ENCODE measurements at regions not wholly inside any gene's neighbourhood (a gene's known extent, or its start where the extent isn't known, plus 50 kb on each side); places are given as distances from the start of the nearest gene placed in this dataset.
"Not testable (repeated sequence)": the region's sequence is repeated elsewhere in the genome, so short reads cannot be mapped to it uniquely, and the experiment has no call there.

- no peak for DNase-seq
Observed at GRCh38 chr10:131531265-131532190, 220.0 kb upstream of the TCERG1L start.

DNA sequence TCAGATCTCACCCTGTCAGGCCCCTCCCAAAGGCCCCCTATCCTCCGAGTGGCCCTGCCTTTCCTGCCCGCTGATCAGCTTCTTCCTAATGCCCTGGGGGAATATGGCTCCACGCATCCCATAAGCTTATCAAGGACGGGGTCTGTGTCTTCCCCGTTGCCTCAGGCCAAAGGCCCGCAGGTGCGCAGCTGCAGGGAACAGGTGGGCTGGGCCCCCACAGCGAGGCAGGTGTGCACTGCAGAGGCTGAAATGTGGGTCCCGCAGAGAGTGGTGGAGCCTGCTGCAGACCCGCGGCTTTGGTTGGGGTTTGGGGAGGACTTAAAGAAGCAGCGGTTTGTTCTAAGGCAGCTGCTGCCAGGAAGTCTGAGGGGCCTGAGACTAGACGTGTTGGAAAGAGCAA lies 220.8 kb upstream of the TCERG1L start:
- DNase-seq, result no peak

- DNase-seq, result no peak
Observed at GRCh38 chr10:131532745-131533341, 221.3 kb upstream of the TCERG1L start.

DNA sequence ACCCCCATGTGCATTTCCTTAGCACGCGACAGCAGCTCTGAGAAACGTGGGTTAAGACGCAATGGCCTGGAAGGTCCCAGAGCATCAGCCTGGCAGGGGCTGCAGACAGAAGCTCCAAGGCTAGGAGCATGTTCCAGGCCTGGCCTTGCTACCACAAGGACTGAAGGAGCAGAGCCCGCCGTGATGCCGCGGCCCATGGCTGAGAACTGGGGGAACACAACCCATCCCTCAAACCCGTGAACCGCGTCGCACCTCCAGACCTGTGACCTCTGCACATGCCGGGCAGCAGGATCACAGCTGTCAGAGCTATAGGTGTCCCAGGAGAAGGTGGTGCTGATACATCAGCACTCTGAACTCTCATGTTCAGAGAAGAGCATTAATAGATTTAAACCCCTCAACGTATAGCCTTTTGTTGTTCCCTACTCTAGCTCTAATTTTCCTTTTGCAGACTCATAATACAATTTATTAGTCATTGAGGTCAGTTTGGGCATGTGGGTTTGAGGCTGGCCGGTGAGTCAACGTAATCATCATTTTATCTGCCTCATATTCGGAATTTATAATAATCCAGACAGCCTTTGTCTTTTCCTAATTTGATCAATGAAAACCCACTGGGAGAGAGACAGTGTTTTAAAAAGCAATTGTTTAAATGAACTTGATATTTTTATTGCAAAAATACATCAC lies 222.5 kb upstream of the TCERG1L start:
- no peak for DNase-seq

- DNase-seq, result no peak
Observed at GRCh38 chr10:131534836-131535235, 223.3 kb upstream of the TCERG1L start.

DNA sequence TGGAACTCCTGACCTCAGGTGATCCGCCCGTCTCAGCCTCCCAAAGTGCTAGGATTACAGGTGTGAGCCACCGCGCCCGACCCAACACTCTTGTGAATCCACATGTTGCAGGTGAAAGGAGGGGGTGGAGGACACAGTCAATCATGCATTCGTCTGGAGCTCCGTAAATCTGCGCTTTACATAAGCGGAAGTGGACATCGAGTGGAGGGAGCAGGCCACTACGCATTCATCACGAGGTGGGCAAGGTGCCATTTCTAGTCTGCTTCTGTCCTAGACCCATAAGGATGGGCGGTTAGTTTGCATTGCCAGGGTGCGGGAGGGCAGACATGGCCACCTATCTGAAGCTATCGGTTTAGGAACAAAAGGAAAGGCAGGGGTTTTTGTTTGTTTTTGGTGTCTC lies 225.2 kb upstream of the TCERG1L start:
- peak in 1 of 3 donors; percentile 19 for DNase-seq

DNA sequence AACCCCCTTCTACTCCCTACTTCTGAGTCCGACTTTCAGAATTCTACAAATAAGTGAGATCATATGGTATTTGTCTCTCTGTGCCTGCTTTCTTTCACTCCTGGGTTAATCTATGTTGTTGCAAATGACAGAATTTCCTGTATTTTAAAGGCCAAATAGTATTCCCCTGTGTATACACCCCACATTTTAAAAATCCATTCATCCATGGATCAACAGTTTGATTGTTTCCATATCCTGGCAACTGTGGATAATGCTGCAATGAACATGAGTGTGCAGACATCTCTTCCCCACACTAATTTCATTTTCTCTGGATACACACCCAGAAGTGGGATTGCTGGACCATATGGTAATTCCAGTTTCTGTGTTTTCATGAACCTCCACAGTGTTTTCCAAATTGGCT lies 225.8 kb upstream of the TCERG1L start:
- DNase-seq, result peak in 2 of 3 donors; percentile 51 to 69

DNA sequence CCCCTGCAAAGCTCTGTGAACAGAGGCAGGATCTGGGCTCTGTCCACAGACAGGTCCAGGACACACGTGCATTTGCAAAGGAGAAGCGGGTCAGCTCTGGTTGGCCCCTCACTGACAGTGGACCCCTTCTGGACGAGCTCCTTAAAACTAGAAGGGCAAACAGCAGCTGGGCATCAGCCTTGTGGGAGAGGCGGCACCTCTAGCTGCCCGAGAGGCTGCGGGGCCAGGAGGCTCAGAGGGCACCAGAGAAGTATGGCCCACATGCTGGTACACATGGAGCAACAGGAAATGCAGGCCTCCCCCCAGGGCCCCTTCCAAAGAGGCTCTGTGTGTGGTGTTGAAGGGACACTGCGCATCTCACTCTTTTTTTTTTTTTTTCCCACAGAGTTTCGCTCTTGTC lies 233.0 kb upstream of the TCERG1L start:
- no peak for DNase-seq

DNA sequence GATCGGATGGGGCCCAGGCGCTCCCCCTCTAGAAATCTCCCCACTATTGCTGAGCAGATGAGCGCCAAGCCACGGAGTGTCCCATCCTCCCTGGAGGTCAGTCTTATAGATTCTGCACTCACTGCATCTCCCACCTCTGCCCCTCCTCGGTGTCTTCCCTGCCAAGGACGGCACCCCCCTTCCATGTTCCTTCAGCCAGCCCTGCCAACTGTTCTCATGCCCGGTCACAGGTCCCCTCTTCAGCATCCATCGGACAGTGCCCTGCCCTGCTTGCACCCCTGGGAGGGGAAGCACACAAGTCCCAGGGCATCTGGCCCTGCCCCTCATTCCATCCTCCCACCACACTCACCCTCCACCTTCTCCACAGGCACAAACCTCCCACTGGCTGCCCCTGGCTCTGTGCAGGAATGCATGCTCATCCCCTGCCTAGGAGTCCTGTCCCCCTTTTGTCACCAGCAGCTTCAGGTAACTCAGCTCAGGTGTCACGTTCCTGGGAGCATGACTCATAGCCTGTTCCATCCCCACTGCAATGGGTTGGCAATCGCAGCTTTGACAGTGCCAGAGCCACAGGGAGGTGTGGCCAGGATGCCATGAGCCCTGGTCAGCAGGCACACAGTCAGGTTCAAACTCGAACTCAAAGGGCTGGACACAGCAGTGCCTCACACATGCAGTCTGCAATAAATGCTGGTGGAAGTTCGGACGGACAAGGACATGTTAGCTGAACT lies 234.7 kb upstream of the TCERG1L start:
- DNase-seq, result no peak

- no peak for DNase-seq
Observed at GRCh38 chr10:131547129-131547799, 235.7 kb upstream of the TCERG1L start.

GRCh38 chr10:131548176-131548575 lies 236.7 kb upstream of the TCERG1L start:
- no peak for DNase-seq

DNA sequence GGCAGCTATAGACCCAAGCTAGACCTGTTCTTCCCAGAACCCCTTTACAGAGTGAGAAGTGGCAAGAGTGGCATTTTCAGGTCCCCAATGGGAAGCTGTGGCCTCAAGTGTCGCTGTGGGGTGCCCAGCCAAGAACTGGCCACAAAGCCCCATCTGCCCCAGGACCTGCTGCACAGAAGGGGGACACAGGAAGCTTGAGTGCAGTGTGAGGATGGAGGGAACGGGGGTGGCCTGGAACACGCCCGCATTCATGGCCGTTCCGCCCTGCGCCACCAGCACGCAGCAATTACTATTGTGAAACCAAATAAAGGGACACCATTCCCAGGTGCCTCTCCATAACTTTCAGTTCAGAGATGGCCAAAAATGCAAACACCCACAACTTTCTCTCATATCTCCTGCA lies 237.6 kb upstream of the TCERG1L start:
- no peak for DNase-seq

DNA sequence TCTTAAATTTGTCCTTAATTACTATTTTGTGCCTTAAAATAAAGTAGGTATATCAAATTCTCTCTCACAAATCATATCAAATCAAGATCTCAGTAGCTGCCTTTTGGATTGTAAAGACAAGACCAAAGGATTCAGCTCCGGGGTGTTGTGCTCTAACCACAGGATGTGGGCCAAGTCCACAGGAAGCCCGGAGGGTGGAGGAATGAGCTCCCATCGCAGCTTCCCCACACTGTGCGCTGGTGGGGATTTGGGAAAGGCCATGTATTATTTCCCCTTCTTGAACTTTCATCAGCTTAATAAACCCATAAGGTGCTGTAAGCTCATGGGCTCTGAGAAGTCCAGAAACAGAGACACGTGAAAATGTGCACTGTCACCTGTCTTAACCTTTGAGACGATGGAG lies 241.6 kb upstream of the TCERG1L start:
- DNase-seq, result no peak

- DNase-seq, result no peak
Observed at GRCh38 chr10:131553581-131553980, 242.1 kb upstream of the TCERG1L start.

DNA sequence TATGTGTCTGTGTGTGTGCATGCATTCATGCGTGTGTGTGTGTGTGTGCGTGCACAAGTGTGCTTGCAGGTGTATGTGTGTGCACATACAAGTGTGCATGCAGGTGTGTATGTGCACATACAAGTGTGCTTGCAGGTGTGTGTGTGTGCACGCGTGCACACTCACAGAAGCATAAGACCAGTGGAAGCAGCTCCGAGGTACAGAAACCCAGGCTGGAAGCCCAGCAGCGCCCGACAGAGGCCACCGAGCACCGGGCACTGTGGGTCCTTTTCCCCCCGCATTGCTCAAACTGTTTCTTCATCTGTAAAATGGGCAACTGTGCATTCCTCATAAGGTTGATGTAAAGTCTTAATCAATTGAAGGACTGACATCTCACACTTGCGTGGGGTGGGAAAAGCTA lies 243.3 kb upstream of the TCERG1L start:
- DNase-seq, result no peak

- DNase-seq, result no peak
Observed at GRCh38 chr10:131555406-131555805, 243.9 kb upstream of the TCERG1L start.

DNA sequence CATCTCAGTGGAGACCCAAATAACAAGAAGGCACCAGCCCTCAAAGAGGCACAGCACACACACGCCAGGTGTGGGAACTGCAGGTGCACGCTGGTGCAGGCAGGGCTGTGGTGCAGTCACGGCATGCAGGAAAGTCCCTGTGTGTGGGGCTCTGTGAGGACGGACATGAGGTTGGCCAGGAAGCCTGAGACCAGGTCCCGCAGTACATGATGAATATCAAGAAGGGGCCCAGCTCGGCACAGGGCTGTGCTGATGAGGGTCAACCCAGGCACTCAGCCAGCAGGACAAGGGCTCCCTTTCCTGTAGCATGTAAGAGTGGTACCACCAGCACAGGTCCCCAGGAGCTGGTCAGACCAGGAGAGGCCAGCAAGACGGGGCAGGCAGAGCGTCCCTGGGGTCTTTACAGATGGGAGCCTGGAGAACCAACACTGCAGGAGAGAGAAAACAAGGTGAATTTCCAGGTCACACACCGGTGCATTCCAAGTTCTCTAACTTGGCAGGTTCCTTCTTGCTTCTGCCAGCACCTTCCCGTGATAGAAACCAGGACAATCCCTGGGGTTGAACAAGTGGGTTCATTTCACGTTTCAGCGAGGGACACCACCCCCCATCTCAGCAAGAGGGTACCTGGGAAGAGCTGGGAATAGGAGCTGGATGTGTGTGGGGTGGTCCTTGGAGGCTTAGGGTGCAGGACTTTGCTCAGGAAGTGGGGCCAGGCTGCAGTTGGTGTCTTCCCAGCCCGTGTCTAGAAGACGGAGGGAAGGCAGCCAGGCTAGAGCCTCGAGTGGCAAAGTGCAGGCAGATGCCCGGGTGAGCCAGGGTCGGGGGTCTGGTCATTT lies 244.8 kb upstream of the TCERG1L start:
- no peak for DNase-seq

DNA sequence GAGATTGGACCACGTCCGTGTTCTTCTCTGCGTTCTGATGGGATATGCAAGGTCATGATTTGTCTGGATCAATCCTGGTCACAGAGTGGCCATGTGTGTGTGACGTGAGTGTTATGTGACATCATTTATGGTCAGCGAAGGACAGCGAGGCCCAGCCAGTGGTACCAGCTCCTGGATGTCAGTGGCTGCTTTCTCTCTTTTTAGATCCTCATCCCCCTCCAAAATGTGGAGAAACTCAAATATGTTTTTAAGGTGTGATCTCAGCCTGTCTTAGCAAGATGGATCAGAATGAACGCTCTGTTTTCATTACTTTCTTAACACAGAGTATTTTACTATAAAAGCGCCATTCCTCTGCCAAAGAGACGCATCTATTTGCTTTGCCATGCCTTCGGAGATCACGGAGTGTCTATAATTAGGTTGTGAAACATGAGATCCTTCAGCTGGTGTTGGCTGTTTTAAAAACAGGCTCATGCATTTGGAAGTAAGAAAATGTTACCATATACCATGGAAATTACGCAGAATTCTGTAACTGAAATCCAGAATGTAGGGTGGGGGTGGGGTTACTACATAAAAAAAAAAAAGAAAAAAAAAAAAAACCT lies 245.5 kb upstream of the TCERG1L start:
- DNase-seq, result peak in 1 of 3 donors; percentile 12

DNA sequence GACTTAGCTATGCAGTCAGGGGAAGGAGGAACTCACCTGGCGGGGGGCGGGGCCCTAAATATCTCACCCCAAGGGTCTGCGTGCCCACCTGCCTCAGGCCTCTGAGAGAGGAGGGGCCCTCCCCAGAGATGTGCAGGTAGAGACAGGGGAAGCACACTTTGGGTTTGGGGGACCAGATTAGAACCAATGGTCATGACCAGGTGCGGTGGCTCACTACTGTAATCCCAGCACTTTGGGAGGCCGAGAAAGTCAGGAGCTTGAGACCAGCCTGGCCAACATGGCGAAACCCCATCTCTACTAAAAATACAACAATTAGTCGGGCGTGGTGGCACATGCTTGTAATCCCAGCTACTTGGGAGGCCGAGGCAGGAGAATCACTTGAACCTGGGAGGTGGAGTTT lies 246.4 kb upstream of the TCERG1L start:
- not testable (repeated sequence) for DNase-seq

- no peak for DNase-seq
Observed at GRCh38 chr10:131559450-131559911, 248.0 kb upstream of the TCERG1L start.
